Thoracic aorta (tissue), 2 donors: ENCODE measurements at regions not wholly inside any gene's neighbourhood (a gene's known extent, or its start where the extent isn't known, plus 50 kb on each side); places are given as distances from the start of the nearest gene placed in this dataset.

Source experiments
- ATAC-seq: fragments of 150-250 bp; one replicate; pipeline ENCODE4 v1.8.0; 2017; ENCODE audit warnings: low read depth; ENCODE audit not compliant: insufficient number of reproducible peaks, low FRiP score
- DNase-seq: peaks from one replicate; pipeline ENCODE4 v3.0.0-alpha.2; 2020; ENCODE audit warnings: low spot score
- H3K27ac ChIP-seq, 2 donors: fragments of 200-600 bp; sonication (generic); 1 replicate in 1 of 2; 2 replicates in 1 of 2; pipeline ENCODE4 v1.5.1; 2016; ENCODE audit warnings: mild to moderate bottlenecking in 2 of 2, moderate library complexity in 2 of 2
- H3K27me3 ChIP-seq: fragments of 200-600 bp; sonication (generic); replicated peaks from 2 replicates; pipeline ENCODE4 v1.6.0; 2016; ENCODE audit warnings: mild to moderate bottlenecking; ENCODE audit not compliant: insufficient read depth
- H3K36me3 ChIP-seq: fragments of 200-600 bp; sonication (generic); one replicate; pipeline ENCODE4 v1.5.1; 2016
- H3K4me1 ChIP-seq, 2 donors: fragments of 200-600 bp; sonication (generic); 1 replicate in 1 of 2; 2 replicates in 1 of 2; pipeline versions ENCODE4 v1.5.1 to v1.6.0; 2016; ENCODE audit warnings: low read depth in 2 of 2, mild to moderate bottlenecking in 1 of 2; ENCODE audit not compliant: control insufficient read depth in 1 of 2
- H3K4me3 ChIP-seq: fragments of 200-600 bp; sonication (generic); 2 replicates; pipeline ENCODE4 v1.5.1; 2016; ENCODE audit warnings: mild to moderate bottlenecking
- H3K9me3 ChIP-seq: fragments of 200-600 bp; sonication (generic); 2 replicates; pipeline ENCODE4 v1.5.1; 2016
- TF ChIP-seq, protein P1 (sequence below): fragments of 200-600 bp; sonication (generic); IDR thresholded peaks from one replicate; pipeline ENCODE4 v1.5.1; 2019; ENCODE audit warnings: antibody characterized with exemption

DNA sequence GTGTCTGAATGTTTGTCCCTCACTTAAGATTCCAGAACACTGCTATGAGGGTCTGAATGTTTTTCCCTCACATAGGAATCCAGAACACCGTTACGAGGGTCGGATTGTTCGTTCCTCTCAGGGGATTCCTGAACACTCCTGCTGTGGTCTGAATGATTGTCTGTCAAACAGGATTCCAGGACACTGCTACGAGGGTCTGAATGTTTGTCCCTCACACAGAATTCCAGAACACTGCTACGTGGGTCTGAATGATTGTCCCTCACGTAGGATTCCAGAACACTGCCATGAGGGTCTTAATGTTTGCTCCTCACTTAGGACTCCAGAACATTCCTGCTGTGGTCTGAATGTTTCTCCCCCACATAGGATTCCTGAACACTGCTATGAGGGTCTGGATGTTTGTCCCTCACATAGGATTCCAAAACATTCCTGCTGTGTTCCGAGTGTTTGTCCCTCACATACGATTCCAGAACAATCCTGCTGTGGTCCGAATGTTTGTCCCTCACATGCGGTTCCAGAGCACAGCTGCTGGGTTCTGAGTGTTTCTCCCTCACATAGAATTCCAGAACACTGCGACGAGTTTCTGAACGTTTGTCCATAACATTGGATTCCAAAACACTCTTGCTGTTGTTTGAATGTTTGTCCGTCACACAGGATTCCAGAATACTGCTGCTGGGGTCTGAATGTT, 199.5 kb downstream of the FOXD4L6 start:
- H3K9me3 ChIP-seq = peaks cover 86% of the 10 kb centered on the region
- no peaks in the 10 kb centered on the region for H3K36me3 ChIP-seq
- H3K27me3 ChIP-seq = no peaks in the 10 kb centered on the region
- ATAC-seq (no peak), DNase-seq (no peak)
- no peak overlapping the region for H3K4me3 ChIP-seq
- TF ChIP-seq, protein P1, sequence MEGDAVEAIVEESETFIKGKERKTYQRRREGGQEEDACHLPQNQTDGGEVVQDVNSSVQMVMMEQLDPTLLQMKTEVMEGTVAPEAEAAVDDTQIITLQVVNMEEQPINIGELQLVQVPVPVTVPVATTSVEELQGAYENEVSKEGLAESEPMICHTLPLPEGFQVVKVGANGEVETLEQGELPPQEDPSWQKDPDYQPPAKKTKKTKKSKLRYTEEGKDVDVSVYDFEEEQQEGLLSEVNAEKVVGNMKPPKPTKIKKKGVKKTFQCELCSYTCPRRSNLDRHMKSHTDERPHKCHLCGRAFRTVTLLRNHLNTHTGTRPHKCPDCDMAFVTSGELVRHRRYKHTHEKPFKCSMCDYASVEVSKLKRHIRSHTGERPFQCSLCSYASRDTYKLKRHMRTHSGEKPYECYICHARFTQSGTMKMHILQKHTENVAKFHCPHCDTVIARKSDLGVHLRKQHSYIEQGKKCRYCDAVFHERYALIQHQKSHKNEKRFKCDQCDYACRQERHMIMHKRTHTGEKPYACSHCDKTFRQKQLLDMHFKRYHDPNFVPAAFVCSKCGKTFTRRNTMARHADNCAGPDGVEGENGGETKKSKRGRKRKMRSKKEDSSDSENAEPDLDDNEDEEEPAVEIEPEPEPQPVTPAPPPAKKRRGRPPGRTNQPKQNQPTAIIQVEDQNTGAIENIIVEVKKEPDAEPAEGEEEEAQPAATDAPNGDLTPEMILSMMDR = no peak
- H3K4me1 ChIP-seq = no peaks in the 10 kb centered on the region
- H3K27ac ChIP-seq = no peak overlapping the region

GRCh38 chr9:40927851-40928802, 200.4 kb downstream of the FOXD4L6 start:
- H3K27ac ChIP-seq = no peak overlapping the region
- no peak overlapping the region for H3K4me3 ChIP-seq
- DNase-seq (no peak), ATAC-seq (no peak)
- H3K4me1 ChIP-seq = no peaks in the 10 kb centered on the region
- no peaks in the 10 kb centered on the region for H3K36me3 ChIP-seq
- TF ChIP-seq, protein P1 = no peak
- no peaks in the 10 kb centered on the region for H3K27me3 ChIP-seq
- H3K9me3 ChIP-seq = peaks cover 84% of the 10 kb centered on the region

DNA sequence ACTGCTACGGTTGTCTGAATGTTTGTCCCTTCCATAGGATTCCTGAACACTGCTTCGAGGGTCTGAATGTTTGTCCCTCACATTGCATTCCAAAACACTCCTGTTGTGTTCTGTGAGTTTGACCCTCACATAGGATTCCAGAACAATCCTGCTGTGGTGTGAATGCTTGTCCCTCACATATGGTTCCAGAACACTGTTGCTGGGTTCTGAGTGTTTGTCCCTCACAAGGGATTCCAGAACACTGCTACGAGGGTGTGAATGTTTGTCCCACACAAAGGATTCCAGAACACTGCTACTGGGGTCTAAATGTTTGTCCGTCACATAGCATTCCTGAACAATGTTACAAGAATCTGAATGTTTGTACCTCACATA, 201.2 kb downstream of the FOXD4L6 start:
- no peaks in the 10 kb centered on the region for H3K4me1 ChIP-seq
- no peaks in the 10 kb centered on the region for H3K27me3 ChIP-seq
- DNase-seq (no peak), ATAC-seq (no peak)
- H3K9me3 ChIP-seq = peaks cover 91% of the 10 kb centered on the region
- H3K27ac ChIP-seq = no peak overlapping the region
- H3K4me3 ChIP-seq = no peak overlapping the region
- TF ChIP-seq, protein P1 = no peak
- H3K36me3 ChIP-seq = no peaks in the 10 kb centered on the region

GRCh38 chr9:40926404-40927259, 201.8 kb downstream of the FOXD4L6 start:
- ATAC-seq (no peak), DNase-seq (no peak)
- Histone ChIP-seq H3K36me3 (no peaks in the 10 kb centered on the region), H3K27me3 (no peaks in the 10 kb centered on the region), H3K4me1 (no peaks in the 10 kb centered on the region), H3K27ac (no peak overlapping the region), H3K4me3 (no peak overlapping the region), H3K9me3 (peaks cover 91% of the 10 kb centered on the region)
- TF ChIP-seq, protein P1 = no peak
